ENCODE measurements at regions not wholly inside any gene's neighbourhood (a gene's known extent, or its start where the extent isn't known, plus 50 kb on each side); places are given as distances from the start of the nearest gene placed in this dataset.

DNA sequence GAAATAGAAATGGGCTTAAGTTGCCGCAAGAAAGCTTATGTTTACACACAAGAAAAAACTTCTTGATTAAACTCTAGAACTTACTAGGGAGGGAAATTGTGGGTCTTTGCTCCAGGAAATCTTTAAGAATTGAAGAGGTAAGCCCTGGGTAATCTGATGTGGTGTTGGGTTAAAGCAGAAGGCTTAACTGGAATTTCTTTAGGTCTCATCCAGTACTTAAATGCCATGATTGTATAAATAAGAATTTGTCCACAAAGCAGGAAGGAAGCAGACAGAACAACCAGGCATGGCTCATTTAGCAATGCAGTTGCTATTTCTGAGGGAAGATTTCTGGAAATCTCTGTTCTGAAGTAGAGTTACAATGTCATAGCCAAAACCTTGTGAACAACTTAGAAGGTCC lies 360.4 kb downstream of the KLF5 start:
- TF ChIP-seq CTCF (IDR thresholded peaks at IDR 0.05) = no peak
- TF ChIP-seq POLR2A (IDR thresholded peaks at IDR 0.05) = no peak
